ENCODE measurements at regions not wholly inside any gene's neighbourhood (a gene's known extent, or its start where the extent isn't known, plus 50 kb on each side); places are given as distances from the start of the nearest gene placed in this dataset.

GRCh38 chr1:50264590-50264989 is 155.9 kb downstream of the ELAVL4 start:
- H3K9me1 ChIP-seq (replicated peaks; ENCODE audit: control insufficient read depth, extremely low read depth, insufficient read depth, low read length): no peaks in the 10 kb centered on the region
- H3K4me3 ChIP-seq (replicated peaks in 1 of 3; ENCODE audit: insufficient read depth in 1 of 3, low read depth in 1 of 3, low read length in 3 of 3): no peak overlapping the region
- FAIRE-seq (no peak), DNase-seq (ENCODE audit: low read depth, low spot score) (no peak)
- no peak overlapping the region for H3K27ac ChIP-seq (ENCODE audit: insufficient read depth, low read depth, low read length)
- no peak overlapping the region for H3K4me2 ChIP-seq (ENCODE audit: insufficient read depth, low read length)
- no peaks in the 10 kb centered on the region for H3K79me2 ChIP-seq (ENCODE audit: control insufficient read depth, insufficient read depth, low read length)
- no peaks in the 10 kb centered on the region for H4K20me1 ChIP-seq (replicated peaks; ENCODE audit: control insufficient read depth, extremely low read depth, insufficient read depth, low read length)
- POLR2A ChIA-PET: no interaction called here
- H3K9ac ChIP-seq (replicated peaks; ENCODE audit: extremely low read depth, insufficient read depth, low read length): no peak overlapping the region
- intact Hi-C loops (cut with micrococcal nuclease) (no loop called here), dilution Hi-C loops (cut with MboI; ENCODE audit: extremely low pct_ligation_motif_present, low sequenced_read_pairs) (no loop called here)
- H3K27me3 ChIP-seq (ENCODE audit: control insufficient read depth in 2 of 2, insufficient read depth in 2 of 2, low read length in 2 of 2): no peaks in the 10 kb centered on the region
- no peak overlapping the region for H2AFZ ChIP-seq (ENCODE audit: low read depth, low read length)
- no TSS peak for BruUV-seq (replicated peaks)
- no peaks in the 10 kb centered on the region for H3K9me3 ChIP-seq (replicated peaks; ENCODE audit: control insufficient read depth, insufficient read depth, low read length)
- TF ChIP-seq POLR2A (IDR thresholded peaks at IDR 0.05; ENCODE audit: low read depth, low read length): no peak
- CTCF ChIA-PET: no interaction called here
- H3K4me1 ChIP-seq (ENCODE audit: control insufficient read depth, extremely low read depth, insufficient read depth, low read length): no peaks in the 10 kb centered on the region
- H3K36me3 ChIP-seq (ENCODE audit: control insufficient read depth in 2 of 2, extremely low read depth in 1 of 2, insufficient read depth in 2 of 2, low read length in 2 of 2): no peaks in the 10 kb centered on the region

- no peak overlapping the region for H3K27ac ChIP-seq (ENCODE audit: insufficient read depth, low read depth, low read length)
- dilution Hi-C loops (cut with MboI; ENCODE audit: extremely low pct_ligation_motif_present, low sequenced_read_pairs): no loop called here
- no peaks in the 10 kb centered on the region for H3K36me3 ChIP-seq (ENCODE audit: control insufficient read depth in 2 of 2, extremely low read depth in 1 of 2, insufficient read depth in 2 of 2, low read length in 2 of 2)
- no TSS peak for BruUV-seq (replicated peaks)
- H3K4me1 ChIP-seq (ENCODE audit: control insufficient read depth, extremely low read depth, insufficient read depth, low read length): no peaks in the 10 kb centered on the region
- H3K9ac ChIP-seq (replicated peaks; ENCODE audit: extremely low read depth, insufficient read depth, low read length): no peak overlapping the region
- H3K4me3 ChIP-seq (replicated peaks in 1 of 3; ENCODE audit: insufficient read depth in 1 of 3, low read depth in 1 of 3, low read length in 3 of 3): no peak overlapping the region
- no peaks in the 10 kb centered on the region for H4K20me1 ChIP-seq (replicated peaks; ENCODE audit: control insufficient read depth, extremely low read depth, insufficient read depth, low read length)
- H3K27me3 ChIP-seq (ENCODE audit: control insufficient read depth in 2 of 2, insufficient read depth in 2 of 2, low read length in 2 of 2): no peaks in the 10 kb centered on the region
- ChIA-PET POLR2A (no interaction called here), CTCF (no interaction called here)
- FAIRE-seq (no peak), DNase-seq (ENCODE audit: low read depth, low spot score) (no peak)
- no peaks in the 10 kb centered on the region for H3K9me3 ChIP-seq (replicated peaks; ENCODE audit: control insufficient read depth, insufficient read depth, low read length)
- no peaks in the 10 kb centered on the region for H3K9me1 ChIP-seq (replicated peaks; ENCODE audit: control insufficient read depth, extremely low read depth, insufficient read depth, low read length)
- intact Hi-C loops (cut with micrococcal nuclease): no loop called here
- no peak overlapping the region for H3K4me2 ChIP-seq (ENCODE audit: insufficient read depth, low read length)
- H3K79me2 ChIP-seq (ENCODE audit: control insufficient read depth, insufficient read depth, low read length): no peaks in the 10 kb centered on the region
- H2AFZ ChIP-seq (ENCODE audit: low read depth, low read length): no peak overlapping the region
- no peak for TF ChIP-seq EZH2 (IDR thresholded peaks at IDR 0.05; ENCODE audit: borderline replicate concordance, low read depth, low read length, severe bottlenecking)
- no peak for TF ChIP-seq FOS (IDR thresholded peaks at IDR 0.05; ENCODE audit: borderline replicate concordance, insufficient read depth, low read length)
- TF ChIP-seq CTCF (IDR thresholded peaks at IDR 0.05; ENCODE audit: extremely low read depth in 1 of 2, insufficient read depth in 1 of 2, low read depth in 1 of 2, low read length in 2 of 2): no peak
- TF ChIP-seq POLR2AphosphoS5 (IDR thresholded peaks at IDR 0.05; ENCODE audit: insufficient read depth, low read depth, low read length): no peak
- TF ChIP-seq JUN (IDR thresholded peaks at IDR 0.05; ENCODE audit: borderline replicate concordance, insufficient read depth, insufficient read length, low read depth): no peak
- TF ChIP-seq MYC (IDR thresholded peaks at IDR 0.05; ENCODE audit: low read depth, low read length): no peak
- TF ChIP-seq POLR2A (IDR thresholded peaks at IDR 0.05; ENCODE audit: low read depth, low read length): no peak
- no peak for TF ChIP-seq GATA2 (IDR thresholded peaks at IDR 0.05; ENCODE audit: insufficient read depth, insufficient read length, low read depth, low read length)
- no peak for TF ChIP-seq MAX (IDR thresholded peaks at IDR 0.05; ENCODE audit: insufficient read depth, insufficient read length)
These were observed 153.7 kb downstream of the ELAVL4 start for GRCh38 chr1:50262436-50262835.
